GM19035 (cell line): ENCODE measurements at regions not wholly inside any gene's neighbourhood (a gene's known extent, or its start where the extent isn't known, plus 50 kb on each side); places are given as distances from the start of the nearest gene placed in this dataset.
"Not testable (repeated sequence)": the region's sequence is repeated elsewhere in the genome, so short reads cannot be mapped to it uniquely, and the experiment has no call there.

ENCODE experiments used
- ATAC-seq: cut with Tn5 transposase; IDR thresholded peaks from one replicate; pipeline ENCODE4 v1.9.1; 2021; ENCODE audit not compliant: unreplicated experiment

DNA sequence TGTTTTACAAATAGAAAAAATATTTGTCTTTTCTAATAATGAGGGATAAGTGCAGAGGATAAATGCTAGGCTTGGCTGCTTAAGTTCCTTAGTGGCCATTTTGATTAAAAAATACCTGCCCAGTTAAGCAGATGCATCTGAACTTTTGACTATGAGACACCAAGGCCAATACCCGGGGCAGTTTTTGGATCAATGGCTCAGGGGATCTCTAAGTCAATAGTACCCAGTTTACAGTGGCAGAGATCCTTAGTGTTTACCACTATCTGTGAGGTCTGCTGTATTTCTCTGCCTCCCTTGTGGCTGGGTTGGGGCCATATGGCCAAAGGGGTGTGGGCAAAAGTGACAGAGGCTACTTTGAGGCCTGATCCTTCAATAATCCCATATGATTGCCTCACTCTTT is 184.5 kb upstream of the MAST4 start:
- ATAC-seq: no peak

DNA sequence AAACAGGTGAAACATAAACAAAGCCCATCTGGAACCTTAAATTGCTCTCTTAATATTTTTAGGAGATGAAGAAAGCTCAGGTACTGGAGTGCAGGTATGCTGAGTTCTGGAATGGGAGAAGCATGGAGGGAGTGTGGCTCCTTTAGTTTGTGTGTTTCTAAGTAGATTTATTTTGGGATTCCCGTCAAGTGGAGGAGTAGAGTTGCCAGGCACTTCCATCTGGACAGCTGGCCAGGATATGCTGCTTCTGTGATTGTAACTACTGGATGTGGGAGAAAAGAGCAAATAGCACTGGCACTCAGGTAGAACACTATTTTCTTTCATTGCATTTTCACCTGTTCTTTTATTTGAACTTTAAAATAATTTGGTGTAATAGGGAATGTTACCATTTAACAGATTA is 182.3 kb upstream of the MAST4 start:
- ATAC-seq: no peak

DNA sequence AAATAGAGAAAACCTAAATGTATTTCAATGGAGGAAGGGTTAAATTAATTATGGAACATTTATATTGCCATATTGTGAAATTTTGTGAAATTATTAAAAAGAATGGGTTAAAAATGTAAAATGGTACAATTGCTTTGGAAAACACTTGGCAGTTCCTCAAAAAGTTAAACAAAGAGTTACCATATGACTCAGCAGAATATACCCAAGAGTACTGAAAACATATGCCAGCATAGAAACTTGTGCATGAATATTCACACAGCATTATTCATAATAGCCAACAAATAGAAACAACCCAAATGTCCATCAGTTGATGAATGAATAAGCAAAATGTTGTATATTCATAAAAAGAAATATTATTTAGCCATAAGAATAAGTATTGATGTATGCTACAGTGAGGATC is 181.0 kb upstream of the MAST4 start:
- no peak for ATAC-seq

DNA sequence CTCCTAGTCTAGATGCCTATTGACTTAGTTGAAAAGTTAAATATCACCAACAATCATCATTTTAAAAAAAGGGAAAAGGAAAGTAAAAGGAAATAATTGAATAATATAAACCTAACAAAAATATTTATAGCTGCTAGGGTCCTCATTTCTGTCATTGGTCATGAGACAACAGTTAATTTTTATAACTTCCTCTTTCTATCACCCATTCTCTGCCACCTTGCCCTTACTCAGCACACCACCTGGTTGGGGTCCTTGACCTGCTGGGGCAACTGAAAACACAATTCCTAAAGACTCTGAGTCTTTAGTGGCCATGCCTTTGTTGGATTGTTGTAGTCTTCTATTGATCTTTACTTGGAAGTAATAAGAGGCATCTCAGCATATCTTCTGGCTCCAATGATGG is 179.5 kb upstream of the MAST4 start:
- ATAC-seq: no peak

DNA sequence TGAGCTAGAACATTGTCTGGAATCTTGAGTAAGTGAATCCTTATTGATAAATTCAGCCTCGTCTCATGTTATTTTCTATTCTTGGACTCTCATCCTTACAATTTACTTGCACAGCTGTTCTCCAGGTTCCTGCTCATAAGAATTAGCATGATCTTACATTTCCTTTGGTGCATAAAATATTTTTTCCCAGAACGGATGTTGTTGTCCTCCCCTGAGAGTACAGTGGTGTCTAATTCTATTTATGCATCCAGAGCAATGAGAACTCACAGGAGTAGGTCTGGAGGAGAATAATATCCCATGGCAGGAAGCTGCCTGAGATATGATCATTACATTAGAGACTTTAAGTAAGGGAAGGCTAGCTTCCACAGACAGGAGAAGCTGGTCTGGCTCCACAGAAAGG is 178.4 kb upstream of the MAST4 start:
- ATAC-seq: no peak

DNA sequence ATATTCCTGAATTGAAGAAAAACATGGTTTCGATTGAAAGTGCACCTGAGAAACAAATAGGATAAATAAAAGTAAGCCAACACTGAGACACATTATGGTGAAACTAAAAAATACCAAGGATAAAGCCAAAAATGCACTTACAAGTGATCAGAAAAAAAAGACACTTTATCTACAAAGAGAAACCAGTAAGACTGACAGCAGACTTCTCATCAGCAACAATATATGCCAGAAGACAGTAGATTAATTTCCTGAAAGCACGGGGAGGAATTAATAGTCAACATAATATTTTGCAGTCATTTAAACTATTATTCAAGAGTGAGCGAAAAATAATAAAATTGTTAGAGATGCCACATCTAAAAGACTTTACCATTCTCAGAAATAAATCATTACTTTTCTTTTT is 172.7 kb upstream of the MAST4 start:
- ATAC-seq: no peak

DNA sequence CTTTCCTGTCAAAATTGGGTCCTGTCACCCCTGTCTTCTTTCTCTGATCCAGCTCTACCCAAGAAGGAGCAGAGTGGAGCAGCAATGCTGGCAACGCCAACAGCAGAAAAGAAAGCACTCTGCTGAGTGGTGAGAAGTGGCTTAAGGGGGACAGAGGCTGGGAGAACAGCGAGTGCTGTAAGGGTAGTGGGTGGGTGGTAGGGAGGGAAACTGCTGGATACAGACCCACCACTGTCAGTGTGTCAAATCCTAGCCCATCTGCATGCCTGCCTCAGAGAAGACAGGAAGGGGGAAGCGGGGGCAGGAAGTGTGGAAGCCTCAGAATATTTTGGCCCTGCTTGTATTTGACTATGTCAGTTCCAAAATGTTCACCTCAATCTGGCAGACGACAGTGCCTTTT is 170.4 kb upstream of the MAST4 start:
- ATAC-seq: no peak

DNA sequence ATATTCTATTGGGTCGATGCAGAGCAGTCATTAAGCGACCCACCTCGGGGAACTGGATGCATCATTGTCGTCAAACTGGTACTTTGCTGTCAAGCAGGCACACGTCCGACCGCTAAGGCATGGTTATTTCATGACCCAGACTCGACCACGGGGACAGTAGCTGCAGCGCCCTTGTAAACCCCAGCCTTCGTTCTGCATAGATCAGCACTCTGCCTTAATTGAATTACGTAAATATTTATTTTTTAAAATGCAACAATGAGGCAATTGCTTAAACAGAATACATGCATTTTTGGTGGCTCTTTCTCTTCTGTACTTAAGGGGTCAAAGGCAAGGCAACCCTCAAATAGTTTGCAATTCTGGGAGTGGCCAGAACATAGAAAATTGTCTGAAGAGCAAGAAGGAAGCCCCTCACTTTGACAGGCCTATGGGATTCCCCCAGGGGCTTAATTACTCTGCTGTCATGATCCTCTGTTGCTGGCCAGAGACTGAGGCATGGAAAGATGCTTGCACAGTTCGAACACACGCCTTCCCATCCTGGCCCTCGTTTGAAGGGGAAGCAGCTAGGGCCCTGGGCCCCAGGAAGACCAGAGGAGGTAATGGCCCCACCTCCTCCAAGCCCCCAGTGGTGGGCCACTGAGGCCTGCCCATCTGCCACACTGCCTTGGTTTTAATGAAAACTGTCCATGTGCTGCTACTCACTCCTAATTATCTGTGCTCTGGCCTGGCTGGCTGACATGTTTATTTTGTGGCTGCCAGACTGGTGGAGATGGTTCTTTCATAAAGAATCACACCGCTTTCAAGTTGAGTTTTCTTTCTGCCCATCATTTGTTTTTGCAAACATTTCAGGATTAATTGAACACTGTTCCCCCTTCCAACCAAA is 169.7 kb upstream of the MAST4 start:
- ATAC-seq: no peak

DNA sequence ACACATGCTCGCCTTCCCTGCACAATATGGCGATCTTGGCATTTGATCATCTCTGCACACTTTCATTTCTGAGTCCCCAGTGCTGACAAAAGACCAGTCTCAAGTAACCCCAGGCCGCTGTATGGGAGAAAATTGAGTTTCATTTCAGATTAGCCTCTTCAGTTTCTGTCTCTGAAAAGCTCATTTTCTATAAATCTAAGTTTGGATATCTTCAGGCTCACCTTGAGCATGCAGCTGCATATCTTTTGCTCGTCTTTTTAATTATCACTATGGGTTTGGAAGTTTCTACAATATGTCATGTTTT is 169.1 kb upstream of the MAST4 start:
- no peak for ATAC-seq

DNA sequence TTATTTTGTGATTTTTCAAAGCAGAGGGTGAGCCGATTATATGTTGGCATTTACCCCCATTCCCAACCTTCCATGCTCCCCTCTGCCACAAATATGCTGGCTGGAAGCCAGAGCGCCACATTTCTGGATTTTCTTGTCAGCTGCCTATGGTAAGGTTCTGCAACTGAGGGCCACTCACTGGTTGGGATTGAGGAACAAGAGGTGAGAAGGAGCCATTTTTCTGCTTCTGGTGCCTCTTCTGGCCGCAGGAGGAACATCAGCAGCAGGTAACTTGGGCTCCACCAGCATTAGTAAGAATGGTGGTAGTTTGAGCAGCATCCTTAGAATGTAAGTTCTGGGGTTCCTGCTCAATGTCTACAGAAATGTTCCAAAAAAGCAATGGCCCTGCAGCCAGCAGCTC is 159.5 kb upstream of the MAST4 start:
- no peak for ATAC-seq

DNA sequence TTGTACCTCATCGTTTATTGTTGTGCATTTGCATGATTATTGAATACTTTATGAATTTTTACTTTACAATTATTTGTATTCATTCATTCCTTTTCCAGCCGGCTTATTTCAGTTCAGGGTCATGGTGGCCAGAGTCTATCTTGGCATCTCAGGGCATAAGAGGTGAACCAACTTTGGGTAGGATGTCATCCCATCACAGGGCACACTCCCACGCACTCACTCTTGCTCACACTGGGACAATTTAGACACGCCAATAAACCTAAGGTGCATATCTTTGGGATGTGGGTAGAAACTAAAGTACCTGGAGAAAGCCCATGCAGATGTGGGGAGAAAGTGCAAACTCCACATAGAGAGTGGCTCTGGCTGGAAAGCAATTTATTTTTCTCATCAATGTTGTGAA is 158.1 kb upstream of the MAST4 start:
- ATAC-seq: no peak

DNA sequence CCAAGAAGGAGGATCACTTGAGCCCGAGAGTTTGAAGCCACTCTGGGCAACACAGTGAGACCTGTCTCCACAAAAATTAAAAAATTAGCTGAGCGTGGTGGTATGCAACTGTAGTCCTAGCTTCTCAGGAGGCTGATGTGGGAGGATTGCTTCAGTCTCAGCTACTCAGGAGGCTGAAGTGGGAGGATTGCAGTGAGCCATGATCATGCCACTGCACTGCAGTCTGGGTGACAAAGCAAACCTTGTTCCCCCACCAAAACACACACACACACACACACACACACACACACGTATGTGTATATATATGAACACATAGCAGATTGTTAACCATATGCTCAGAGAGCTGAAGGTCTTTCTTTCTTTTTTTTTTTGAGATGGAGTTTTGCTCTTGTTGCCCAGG is 157.5 kb upstream of the MAST4 start:
- no peak for ATAC-seq

DNA sequence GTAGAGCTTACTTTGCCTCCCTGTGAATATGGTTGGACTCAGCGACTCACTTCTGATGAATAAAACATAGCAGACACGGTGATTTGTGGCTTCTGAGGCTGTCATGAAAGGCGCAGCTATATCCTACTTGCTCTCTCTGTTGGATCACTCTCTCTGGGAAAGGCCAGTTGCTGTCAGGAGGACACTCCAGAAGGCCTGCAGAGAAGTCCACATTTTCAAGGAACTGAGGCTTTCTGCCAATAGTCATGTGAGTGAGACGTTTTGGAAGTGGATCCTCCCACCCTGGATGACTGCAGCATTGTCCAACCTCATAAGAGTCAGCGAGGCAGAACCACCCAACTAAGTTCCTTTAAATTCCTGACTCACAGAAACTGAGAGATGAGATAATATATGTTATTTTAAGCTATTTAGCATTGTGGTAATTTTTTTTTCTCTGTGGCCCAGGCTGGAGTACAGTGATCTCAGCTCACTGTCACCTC is 156.0 kb upstream of the MAST4 start:
- ATAC-seq: no peak

DNA sequence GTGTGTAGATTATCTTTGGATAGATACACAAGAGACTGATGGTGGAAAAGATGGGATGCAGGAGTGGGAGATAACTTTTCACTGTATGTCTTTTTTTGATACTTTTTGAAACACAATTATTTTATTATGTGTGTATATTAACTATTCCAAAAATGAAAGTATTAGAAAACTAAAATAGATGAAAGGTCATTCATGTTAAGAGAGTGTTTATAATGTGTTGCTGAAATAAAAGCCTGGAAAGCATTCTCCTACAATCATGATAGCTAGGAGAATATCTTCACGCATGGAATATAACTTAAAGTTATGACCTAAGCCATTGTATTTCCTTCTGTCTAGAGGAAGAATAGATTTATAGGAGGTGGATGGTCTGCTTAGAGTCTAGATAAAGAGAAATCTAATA is 154.8 kb upstream of the MAST4 start:
- ATAC-seq: no peak

DNA sequence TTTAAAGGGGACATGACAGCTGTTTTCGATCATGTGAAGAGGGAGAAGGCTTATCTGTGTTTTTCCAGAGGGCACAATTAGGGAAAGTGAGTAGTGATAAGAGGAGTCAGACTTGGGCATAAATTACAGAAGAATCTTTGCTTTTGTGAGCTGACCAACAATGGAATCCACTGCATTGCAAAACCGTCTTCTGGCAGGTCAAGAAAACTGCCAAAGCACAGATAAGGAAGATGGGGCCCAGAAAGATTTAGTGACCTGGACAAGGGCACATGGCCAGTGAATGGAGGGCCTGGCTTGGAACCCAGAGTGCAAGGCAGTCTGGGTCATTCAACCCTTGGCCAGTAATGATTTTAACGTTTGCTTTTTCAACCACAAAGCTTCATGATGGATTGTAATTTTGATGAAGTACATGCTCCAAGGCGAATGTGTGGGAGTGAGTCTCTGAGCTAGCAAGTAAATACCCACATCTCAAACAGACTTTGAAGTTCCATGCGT is 153.2 kb upstream of the MAST4 start:
- ATAC-seq: no peak

DNA sequence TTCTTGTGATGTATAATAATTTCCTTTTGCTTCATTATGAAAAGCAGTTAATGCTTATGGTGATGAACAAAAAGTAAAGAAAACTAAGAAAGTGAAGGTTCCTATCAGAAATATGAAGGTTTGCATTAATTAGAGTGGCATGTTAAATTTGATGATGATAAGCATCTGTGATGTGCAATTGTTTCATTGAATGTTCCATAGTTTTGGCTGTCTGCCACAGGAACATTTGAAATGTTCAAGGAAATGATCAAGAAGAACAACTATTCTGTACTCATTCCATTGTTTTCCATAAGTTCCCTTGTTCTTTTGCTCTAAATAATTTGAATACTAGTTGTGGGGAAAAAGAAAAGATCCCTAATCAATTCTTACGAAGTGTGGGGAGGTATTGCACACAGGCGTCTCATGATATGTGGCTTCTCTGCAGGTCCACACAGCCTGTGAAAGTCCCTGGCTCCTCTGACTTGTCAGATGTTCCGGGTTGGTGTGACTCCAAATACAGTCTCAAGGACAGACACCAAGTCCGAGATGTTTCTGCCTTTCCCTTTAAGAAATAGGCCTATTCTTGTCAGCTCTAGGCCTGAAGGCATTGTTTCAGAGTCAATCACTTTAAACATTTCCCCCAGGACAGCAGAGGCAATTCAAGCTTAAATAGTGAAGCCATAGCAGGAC is 152.6 kb upstream of the MAST4 start:
- no peak for ATAC-seq

DNA sequence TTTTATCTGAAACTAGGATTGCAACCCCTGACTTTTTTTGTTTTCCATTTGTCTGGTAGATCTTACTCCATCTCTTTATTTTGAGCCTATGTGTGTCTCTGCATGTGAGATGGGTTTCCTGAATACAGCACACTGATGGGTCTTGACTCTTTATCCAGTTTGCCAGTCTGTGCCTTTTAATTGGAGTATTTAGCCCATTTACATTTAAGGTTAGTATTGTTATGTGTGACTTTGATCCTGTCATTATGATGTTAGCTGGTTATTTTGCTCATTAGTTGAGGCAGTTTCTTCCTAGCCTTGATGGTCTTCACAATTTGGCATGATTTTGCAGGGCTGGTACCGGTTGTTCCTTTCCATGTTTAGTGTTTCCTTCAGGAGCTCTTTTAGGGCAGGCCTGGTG is 148.1 kb upstream of the MAST4 start:
- not testable (repeated sequence) for ATAC-seq

DNA sequence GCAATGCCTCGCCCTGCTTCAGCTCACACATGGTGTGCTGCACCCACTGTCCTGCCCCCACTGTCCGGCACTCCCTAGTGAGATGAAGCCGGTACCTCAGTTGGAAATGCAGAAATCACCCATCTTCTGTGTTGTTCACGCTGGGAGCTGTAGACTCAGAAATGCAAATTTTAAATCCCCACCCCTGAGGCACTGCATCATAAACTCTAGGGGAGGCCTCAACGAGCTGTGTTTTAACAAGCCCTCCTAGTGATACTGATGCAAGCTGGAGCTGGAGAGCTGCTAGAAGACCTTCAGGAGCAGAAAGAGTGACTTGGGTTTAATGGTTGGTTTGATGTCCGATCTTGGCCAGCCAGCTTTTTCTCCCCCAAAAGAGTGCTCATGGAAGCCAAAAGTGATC is 146.0 kb upstream of the MAST4 start:
- no peak for ATAC-seq

DNA sequence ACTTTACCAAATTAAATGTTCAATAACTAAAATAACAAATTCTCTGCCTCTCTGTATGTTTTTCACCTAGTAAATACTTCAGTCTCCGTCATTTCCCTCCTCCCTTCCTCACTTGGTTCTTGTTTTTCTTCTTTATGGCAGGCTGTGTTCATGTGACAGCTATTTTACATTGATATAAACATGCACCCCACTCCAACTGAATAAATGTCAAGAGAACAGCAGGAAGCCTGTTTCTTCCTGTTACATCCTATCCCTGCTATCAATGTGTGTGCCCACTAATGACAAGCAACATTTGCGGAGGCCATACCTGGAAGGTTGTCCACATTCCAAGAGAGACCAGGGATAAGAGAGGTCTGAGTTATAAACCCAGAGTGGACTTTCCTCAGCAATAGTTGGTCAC is 145.2 kb upstream of the MAST4 start:
- no peak for ATAC-seq

DNA sequence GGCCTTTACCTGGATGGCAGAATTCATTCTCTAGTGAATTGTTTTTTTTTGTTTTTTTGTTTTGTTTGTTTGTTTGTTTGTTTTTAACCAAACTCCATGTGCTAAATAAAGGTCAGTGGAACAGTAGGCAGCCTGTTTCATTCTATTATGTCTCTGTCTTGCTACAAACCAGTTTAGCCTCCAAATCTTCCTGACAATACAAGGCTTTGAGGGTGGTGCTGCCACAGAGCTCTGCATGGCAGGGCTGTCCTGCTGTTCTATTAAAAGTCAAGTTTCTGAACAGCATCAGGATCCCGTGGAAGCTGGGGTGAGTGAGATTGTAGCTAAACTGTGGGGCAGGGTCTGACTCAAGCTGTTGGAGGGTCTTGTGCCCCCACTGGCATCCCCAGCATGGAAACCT is 144.1 kb upstream of the MAST4 start:
- no peak for ATAC-seq

DNA sequence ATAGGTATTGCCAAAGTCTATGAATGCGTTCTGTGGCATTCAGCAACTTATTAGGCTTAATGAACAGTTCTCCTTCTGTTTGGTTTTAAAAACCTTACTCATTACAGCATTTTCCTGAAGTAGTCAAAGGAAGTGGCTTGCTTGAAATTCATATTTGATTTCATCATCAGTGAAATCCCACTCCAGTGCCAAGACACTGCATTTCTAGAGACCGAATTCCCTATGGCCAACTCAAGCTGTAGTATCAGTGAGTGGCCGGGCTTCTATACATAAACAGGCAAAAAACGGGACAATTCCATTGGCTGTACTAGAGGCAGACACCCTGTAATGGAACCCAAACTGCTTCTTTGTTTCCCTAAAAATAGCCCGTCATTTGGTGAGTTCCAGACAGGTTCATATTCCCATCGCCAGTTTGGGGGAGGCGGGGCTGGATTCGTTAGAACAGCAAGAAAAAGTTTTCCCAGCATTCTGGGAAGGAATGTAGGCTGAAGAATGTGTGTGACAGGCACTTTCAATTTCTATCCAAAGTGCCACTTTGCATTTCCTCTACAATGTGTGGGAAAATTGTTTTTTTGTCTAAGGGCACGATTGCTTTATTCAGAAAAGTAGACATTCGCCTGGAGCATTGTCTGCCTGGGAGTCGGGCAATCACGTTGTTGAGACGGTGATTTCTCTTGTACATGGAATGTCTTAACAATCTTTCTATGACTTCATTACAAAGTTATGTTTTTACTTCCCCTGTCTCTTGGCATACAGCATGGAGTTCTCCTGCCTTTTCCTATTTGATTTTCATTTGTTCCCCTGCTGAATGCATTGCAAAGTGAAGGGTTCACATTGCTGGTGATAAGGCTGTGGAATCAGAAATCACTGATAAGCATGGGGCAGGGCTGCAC is 141.8 kb upstream of the MAST4 start:
- no peak for ATAC-seq

DNA sequence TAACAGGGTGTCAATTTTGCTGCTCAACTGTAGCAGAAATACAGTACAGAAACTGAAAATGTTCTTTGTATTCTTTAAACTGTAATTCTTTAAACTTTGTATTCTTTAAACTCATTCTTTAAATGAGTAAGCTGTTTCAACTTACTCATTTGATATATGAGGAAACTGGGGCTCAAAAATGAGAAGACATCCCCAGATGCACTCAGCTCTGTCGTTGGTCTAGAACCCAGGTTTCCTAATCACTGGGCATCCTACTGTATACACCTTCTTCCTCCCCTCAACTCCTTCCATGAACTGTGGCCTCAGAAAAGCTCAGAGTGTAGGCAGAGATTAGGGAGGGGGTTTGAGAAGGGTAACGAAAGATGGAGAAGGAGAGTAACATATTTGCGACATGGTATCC is 136.5 kb upstream of the MAST4 start:
- no peak for ATAC-seq
